Transverse colon (tissue), 3 donors: ENCODE measurements at regions not wholly inside any gene's neighbourhood (a gene's known extent, or its start where the extent isn't known, plus 50 kb on each side); places are given as distances from the start of the nearest gene placed in this dataset.
"Not testable (repeated sequence)": the region's sequence is repeated elsewhere in the genome, so short reads cannot be mapped to it uniquely, and the experiment has no call there.

ENCODE experiments used
- EP300 ChIP-seq: sonication (generic); formaldehyde crosslinking; IDR thresholded peaks from one replicate; pipeline ENCODE4 v1.6.1; 2017; ENCODE audit warnings: antibody characterized with exemption, low read depth
- TF ChIP-seq, protein P1 (sequence below), 5 experiments: fragments of 200-600 bp in 3 of 5; fragments of 450-650 bp in 2 of 5; sonication (generic) in 3 of 5; IDR thresholded peaks; 1 replicate in 2 of 5; 2 replicates in 3 of 5; pipeline ENCODE4 v1.5.1; 2016 to 2017; ENCODE audit warnings: antibody characterized with exemption in 5 of 5, inconsistent platforms in 3 of 5, mild to moderate bottlenecking in 2 of 5, moderate library complexity in 1 of 5

- TF ChIP-seq, protein P1, sequence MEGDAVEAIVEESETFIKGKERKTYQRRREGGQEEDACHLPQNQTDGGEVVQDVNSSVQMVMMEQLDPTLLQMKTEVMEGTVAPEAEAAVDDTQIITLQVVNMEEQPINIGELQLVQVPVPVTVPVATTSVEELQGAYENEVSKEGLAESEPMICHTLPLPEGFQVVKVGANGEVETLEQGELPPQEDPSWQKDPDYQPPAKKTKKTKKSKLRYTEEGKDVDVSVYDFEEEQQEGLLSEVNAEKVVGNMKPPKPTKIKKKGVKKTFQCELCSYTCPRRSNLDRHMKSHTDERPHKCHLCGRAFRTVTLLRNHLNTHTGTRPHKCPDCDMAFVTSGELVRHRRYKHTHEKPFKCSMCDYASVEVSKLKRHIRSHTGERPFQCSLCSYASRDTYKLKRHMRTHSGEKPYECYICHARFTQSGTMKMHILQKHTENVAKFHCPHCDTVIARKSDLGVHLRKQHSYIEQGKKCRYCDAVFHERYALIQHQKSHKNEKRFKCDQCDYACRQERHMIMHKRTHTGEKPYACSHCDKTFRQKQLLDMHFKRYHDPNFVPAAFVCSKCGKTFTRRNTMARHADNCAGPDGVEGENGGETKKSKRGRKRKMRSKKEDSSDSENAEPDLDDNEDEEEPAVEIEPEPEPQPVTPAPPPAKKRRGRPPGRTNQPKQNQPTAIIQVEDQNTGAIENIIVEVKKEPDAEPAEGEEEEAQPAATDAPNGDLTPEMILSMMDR (IDR thresholded peaks at IDR 0.05): not testable (repeated sequence)
- TF ChIP-seq EP300: not testable (repeated sequence)
Observed at GRCh38 chr1:221051391-221051790, 172.1 kb downstream of the HLX start.
